CD4-positive, alpha-beta T cell treated with Interleukin-10 for 1 hour (primary cell): ENCODE measurements at regions not wholly inside any gene's neighbourhood (a gene's known extent, or its start where the extent isn't known, plus 50 kb on each side); places are given as distances from the start of the nearest gene placed in this dataset.

Experiments
- DNase-seq: peaks from one replicate; pipeline ENCODE4 v3.0.0-alpha.2; 2020

GRCh38 chr17:73994946-73995345, 208.5 kb upstream of the RPL38 start:
- DNase-seq: no peak

- DNase-seq: no peak
These were observed 206.4 kb upstream of the RPL38 start for GRCh38 chr17:73997059-73997458.

GRCh38 chr17:73998249-73998648, 205.2 kb upstream of the RPL38 start:
- DNase-seq: no peak

- peak; percentile 53 for DNase-seq
These were observed 204.5 kb upstream of the RPL38 start for GRCh38 chr17:73998653-73999645.

GRCh38 chr17:74001145-74001544, 202.3 kb upstream of the RPL38 start:
- DNase-seq: no peak

GRCh38 chr17:74002241-74002640, 201.2 kb upstream of the RPL38 start:
- no peak for DNase-seq

- no peak for DNase-seq
These were observed 199.4 kb upstream of the RPL38 start for GRCh38 chr17:74004056-74004455.

- no peak for DNase-seq
These were observed 197.7 kb upstream of the RPL38 start for GRCh38 chr17:74005790-74006189.

GRCh38 chr17:74006371-74006770, 197.1 kb upstream of the RPL38 start:
- DNase-seq: no peak

- DNase-seq: no peak
These were observed 195.3 kb upstream of the RPL38 start for GRCh38 chr17:74008196-74008595.

GRCh38 chr17:74009056-74009625, 194.3 kb upstream of the RPL38 start:
- no peak for DNase-seq

GRCh38 chr17:74010903-74011302, 192.6 kb upstream of the RPL38 start:
- no peak for DNase-seq

- DNase-seq: no peak
These were observed 191.5 kb upstream of the RPL38 start for GRCh38 chr17:74011966-74012365.

- DNase-seq: peak; percentile 38
These were observed 191.0 kb upstream of the RPL38 start for GRCh38 chr17:74012465-74012864.

GRCh38 chr17:74015316-74015715, 188.2 kb upstream of the RPL38 start:
- no peak for DNase-seq

- DNase-seq: no peak
These were observed 187.5 kb upstream of the RPL38 start for GRCh38 chr17:74015990-74016389.

- no peak for DNase-seq
These were observed 187.0 kb upstream of the RPL38 start for GRCh38 chr17:74016461-74016860.

GRCh38 chr17:74017466-74017865, 186.0 kb upstream of the RPL38 start:
- no peak for DNase-seq

- no peak for DNase-seq
These were observed 185.4 kb upstream of the RPL38 start for GRCh38 chr17:74018115-74018514.

- no peak for DNase-seq
These were observed 184.2 kb upstream of the RPL38 start for GRCh38 chr17:74019271-74019670.

- DNase-seq: no peak
These were observed 183.6 kb upstream of the RPL38 start for GRCh38 chr17:74019860-74020259.

GRCh38 chr17:74020522-74020921, 183.0 kb upstream of the RPL38 start:
- no peak for DNase-seq

GRCh38 chr17:74024871-74025531, 178.5 kb upstream of the RPL38 start:
- no peak for DNase-seq

GRCh38 chr17:74027444-74027843, 176.0 kb upstream of the RPL38 start:
- DNase-seq: no peak
